Natural killer cell (primary cell): ENCODE measurements at regions not wholly inside any gene's neighbourhood (a gene's known extent, or its start where the extent isn't known, plus 50 kb on each side); places are given as distances from the start of the nearest gene placed in this dataset.

Experiments used
- ATAC-seq, 3 donors: fragments of 150-1000 bp in 2 of 3; fragments of 200-7000 bp in 1 of 3; cut with Tn5 transposase; 1 replicate in 1 of 3; 2 replicates in 2 of 3; pipeline ENCODE4 v1.10.0; 2021; ENCODE audit warnings: mild to moderate bottlenecking in 2 of 3, moderate library complexity in 2 of 3
- DNase-seq, 2 donors: peaks; one replicate each; pipeline versions ENCODE4 v3.0.0 to v3.0.0-alpha.2; 2013 to 2021; ENCODE audit warnings: mixed read lengths in 1 of 2
- H3K27ac ChIP-seq: one replicate; pipeline ENCODE4 v1.5.1; 2013; ENCODE audit warnings: mild to moderate bottlenecking, low read length
- H3K27me3 ChIP-seq: one replicate; pipeline ENCODE4 v1.6.1; 2013; ENCODE audit warnings: low read length; ENCODE audit not compliant: control insufficient read depth, insufficient read depth
- H3K36me3 ChIP-seq: one replicate; pipeline ENCODE4 v1.6.1; 2013; ENCODE audit warnings: low read length; ENCODE audit not compliant: control insufficient read depth, insufficient read depth
- H3K4me1 ChIP-seq: one replicate; pipeline ENCODE4 v1.6.1; 2013; ENCODE audit warnings: low read length; ENCODE audit not compliant: control insufficient read depth, insufficient read depth
- H3K4me3 ChIP-seq: one replicate; pipeline ENCODE4 v1.5.1; 2013; ENCODE audit warnings: low read length
- H3K9me3 ChIP-seq: one replicate; pipeline ENCODE4 v1.6.1; 2013; ENCODE audit warnings: low read length; ENCODE audit not compliant: control insufficient read depth, insufficient read depth
- H3K27ac Mint-ChIP-seq, 2 donors: one replicate each; pipeline ENCODE4 v1.8.0; 2022; ENCODE audit warnings: mild to moderate bottlenecking in 2 of 2, mixed read lengths in 2 of 2, moderate library complexity in 1 of 2
- H3K27me3 Mint-ChIP-seq, 2 donors: one replicate each; pipeline ENCODE4 v1.8.0; 2022; ENCODE audit warnings: low read depth in 2 of 2, mixed read lengths in 2 of 2
- H3K36me3 Mint-ChIP-seq: one replicate; pipeline ENCODE4 v1.8.0; 2022; ENCODE audit warnings: mixed read lengths
- H3K4me1 Mint-ChIP-seq, 2 donors: one replicate each; pipeline ENCODE4 v1.8.0; 2022; ENCODE audit warnings: mixed read lengths in 2 of 2
- H3K4me3 Mint-ChIP-seq: one replicate; pipeline ENCODE4 v1.8.0; 2022; ENCODE audit warnings: mild to moderate bottlenecking, moderate library complexity, mixed read lengths
- H3K9me3 Mint-ChIP-seq, 2 donors: one replicate each; pipeline ENCODE4 v1.8.0; 2022; ENCODE audit warnings: mixed read lengths in 2 of 2
- WGBS: methylation state at CpG from one replicate; pipeline ENCODE4 v1.1.7; 2013; ENCODE audit warnings: missing lambda C conversion rate; ENCODE audit not compliant: insufficient coverage; 5-methylcytosine and 5-hydroxymethylcytosine counted together
- intact Hi-C: fragments of 100-400 bp; cut with micrococcal nuclease; formaldehyde crosslinking; loops from one replicate; pipeline ENCODE4 v1.14.2; 2022
- TF ChIP-seq, protein P1 (sequence below): fragments of 200-600 bp; IDR thresholded peaks from one replicate; pipeline ENCODE4 v1.8.0; 2022; ENCODE audit warnings: antibody characterized with exemption

DNA sequence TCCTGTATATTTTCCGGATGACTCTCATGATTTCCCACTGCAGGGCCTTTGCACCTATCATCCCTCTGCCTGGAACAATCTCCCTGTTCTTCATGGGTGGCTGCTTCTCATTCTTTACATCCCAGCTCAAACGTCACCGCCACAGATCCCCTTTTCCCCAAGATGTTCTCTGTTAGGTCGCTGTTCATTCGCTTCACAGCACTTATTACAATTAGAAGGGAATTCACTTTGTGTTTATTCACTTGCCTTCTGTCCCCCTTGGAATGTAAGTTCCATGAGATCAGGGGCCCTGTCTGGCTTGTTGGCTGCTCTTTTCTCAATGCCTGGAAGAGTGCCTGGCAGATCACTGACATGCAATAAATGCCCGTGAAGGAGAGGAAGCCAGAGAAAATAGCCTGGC lies 106.7 kb downstream of the FOXI3 start:
- peaks cover 7% of the 10 kb centered on the region for H3K4me1 ChIP-seq
- peaks cover 3% of the 10 kb centered on the region for H3K27me3 ChIP-seq
- no peak overlapping the region for H3K27ac ChIP-seq
- Mint-ChIP-seq H3K27ac (no peak overlapping the region), H3K27me3 (peaks cover 7 to 14% of the 10 kb centered on the region in 2 donors), H3K4me3 (no peak overlapping the region), H3K4me1 (peaks cover 6 to 9% of the 10 kb centered on the region in 2 donors), H3K9me3 (no peaks in the 10 kb centered on the region), H3K36me3 (no peaks in the 10 kb centered on the region)
- no peaks in the 10 kb centered on the region for H3K9me3 ChIP-seq
- intact Hi-C loops = no loop called here
- no peak overlapping the region for H3K4me3 ChIP-seq
- H3K36me3 ChIP-seq = no peaks in the 10 kb centered on the region
- TF ChIP-seq, protein P1, sequence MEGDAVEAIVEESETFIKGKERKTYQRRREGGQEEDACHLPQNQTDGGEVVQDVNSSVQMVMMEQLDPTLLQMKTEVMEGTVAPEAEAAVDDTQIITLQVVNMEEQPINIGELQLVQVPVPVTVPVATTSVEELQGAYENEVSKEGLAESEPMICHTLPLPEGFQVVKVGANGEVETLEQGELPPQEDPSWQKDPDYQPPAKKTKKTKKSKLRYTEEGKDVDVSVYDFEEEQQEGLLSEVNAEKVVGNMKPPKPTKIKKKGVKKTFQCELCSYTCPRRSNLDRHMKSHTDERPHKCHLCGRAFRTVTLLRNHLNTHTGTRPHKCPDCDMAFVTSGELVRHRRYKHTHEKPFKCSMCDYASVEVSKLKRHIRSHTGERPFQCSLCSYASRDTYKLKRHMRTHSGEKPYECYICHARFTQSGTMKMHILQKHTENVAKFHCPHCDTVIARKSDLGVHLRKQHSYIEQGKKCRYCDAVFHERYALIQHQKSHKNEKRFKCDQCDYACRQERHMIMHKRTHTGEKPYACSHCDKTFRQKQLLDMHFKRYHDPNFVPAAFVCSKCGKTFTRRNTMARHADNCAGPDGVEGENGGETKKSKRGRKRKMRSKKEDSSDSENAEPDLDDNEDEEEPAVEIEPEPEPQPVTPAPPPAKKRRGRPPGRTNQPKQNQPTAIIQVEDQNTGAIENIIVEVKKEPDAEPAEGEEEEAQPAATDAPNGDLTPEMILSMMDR = no peak
- 91% methylated on average over 6 of the region's 6 CpGs for WGBS
- DNase-seq = no peak
- no peak for ATAC-seq

DNA sequence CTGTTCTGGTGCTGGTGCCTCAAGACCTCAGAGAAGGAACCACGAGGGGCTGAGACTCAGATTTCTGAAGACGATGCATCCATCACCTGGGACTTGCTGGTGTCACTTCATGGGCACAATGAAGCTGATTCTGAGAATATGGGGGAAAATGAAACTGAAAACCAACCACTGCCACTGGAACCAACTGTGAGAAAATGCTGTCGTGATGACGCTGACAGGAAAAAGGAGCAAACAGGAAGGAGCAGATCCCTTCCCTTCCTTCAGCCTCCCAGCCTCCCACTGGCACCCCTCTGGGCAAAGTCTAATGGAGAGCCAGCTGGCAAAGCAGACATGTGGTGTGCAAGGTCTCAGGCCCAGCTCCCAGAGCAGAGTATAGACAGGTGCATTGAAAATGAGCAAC lies 109.7 kb downstream of the FOXI3 start:
- WGBS = 17% methylated on average over 4 of the region's 4 CpGs
- DNase-seq (peak in 1 of 2 donors; percentile 7), ATAC-seq (no peak)
- Histone ChIP-seq H3K4me3 (no peak overlapping the region), H3K4me1 (no peaks in the 10 kb centered on the region), H3K27ac (no peak overlapping the region), H3K36me3 (no peaks in the 10 kb centered on the region), H3K27me3 (peaks cover 2% of the 10 kb centered on the region), H3K9me3 (no peaks in the 10 kb centered on the region)
- H3K4me3 Mint-ChIP-seq = no peak overlapping the region
- TF ChIP-seq, protein P1 = no peak
- H3K27ac Mint-ChIP-seq = no peak overlapping the region
- peaks cover 6% of the 10 kb centered on the region in 2 donors for H3K4me1 Mint-ChIP-seq
- H3K27me3 Mint-ChIP-seq = peaks cover 11 to 26% of the 10 kb centered on the region in 2 donors
- H3K9me3 Mint-ChIP-seq = peaks cover 0 to 4% of the 10 kb centered on the region in 2 donors
- no peaks in the 10 kb centered on the region for H3K36me3 Mint-ChIP-seq
- intact Hi-C loops = no loop called here

DNA sequence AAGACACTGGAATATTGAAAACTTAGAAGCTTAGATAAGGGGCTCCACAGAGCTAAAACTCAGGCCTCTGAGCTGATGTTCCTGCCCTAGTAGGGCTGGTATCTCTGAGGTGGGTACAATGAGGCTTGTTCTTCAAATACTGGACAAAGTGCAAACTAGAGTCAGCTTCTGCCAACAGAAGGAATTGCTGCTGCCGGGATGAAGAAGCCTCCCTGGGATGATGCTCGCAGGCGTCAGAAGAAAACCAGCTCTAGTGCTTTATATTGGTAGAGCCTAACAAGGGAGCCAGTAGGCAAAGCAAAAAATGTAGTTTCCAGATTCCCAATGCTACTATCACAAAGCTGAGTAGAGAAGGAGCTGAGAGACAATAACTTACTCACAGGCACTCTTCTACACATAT lies 118.1 kb downstream of the FOXI3 start:
- TF ChIP-seq, protein P1 = no peak
- Mint-ChIP-seq H3K36me3 (no peaks in the 10 kb centered on the region), H3K27me3 (peaks cover 15 to 58% of the 10 kb centered on the region in 2 donors), H3K9me3 (peaks cover 0 to 2% of the 10 kb centered on the region in 2 donors), H3K27ac (no peak overlapping the region), H3K4me1 (no peaks in the 10 kb centered on the region), H3K4me3 (no peak overlapping the region)
- WGBS = 100% methylated on average over 3 of the region's 3 CpGs
- peaks cover 2% of the 10 kb centered on the region for H3K27me3 ChIP-seq
- no peaks in the 10 kb centered on the region for H3K36me3 ChIP-seq
- no peak for DNase-seq
- ATAC-seq = no peak
- no peak overlapping the region for H3K4me3 ChIP-seq
- intact Hi-C loops = no loop called here
- no peaks in the 10 kb centered on the region for H3K9me3 ChIP-seq
- H3K4me1 ChIP-seq = no peaks in the 10 kb centered on the region
- H3K27ac ChIP-seq = no peak overlapping the region

DNA sequence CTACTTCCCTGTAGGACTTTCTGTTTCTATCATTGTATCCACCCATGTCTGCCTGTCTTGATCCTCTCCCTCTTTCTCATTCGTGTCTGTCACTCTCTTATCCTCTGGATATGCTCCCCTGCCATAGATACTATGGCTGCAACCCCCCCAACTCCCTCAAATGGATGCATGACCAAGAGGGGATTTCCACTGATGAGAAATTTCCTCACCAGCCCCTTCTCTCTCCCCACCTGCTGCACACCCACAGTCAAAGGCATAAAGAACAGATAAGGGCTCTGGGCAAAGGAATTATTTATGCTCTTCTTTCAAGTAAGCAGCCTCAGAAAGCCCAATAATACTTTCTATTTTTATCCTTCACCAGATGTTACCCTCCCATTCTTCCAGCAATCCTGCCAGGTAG lies 121.3 kb downstream of the FOXI3 start:
- Mint-ChIP-seq H3K27me3 (peaks cover 17 to 54% of the 10 kb centered on the region in 2 donors), H3K9me3 (peaks cover 0 to 2% of the 10 kb centered on the region in 2 donors), H3K27ac (no peak overlapping the region), H3K4me3 (no peak overlapping the region), H3K36me3 (no peaks in the 10 kb centered on the region), H3K4me1 (no peaks in the 10 kb centered on the region)
- no peaks in the 10 kb centered on the region for H3K9me3 ChIP-seq
- H3K4me1 ChIP-seq = no peaks in the 10 kb centered on the region
- no peak overlapping the region for H3K4me3 ChIP-seq
- no peaks in the 10 kb centered on the region for H3K36me3 ChIP-seq
- 68% methylated on average over 1 of the region's 1 CpG for WGBS
- DNase-seq (no peak), ATAC-seq (no peak)
- intact Hi-C loops = no loop called here
- no peak overlapping the region for H3K27ac ChIP-seq
- H3K27me3 ChIP-seq = no peaks in the 10 kb centered on the region
- TF ChIP-seq, protein P1 = no peak
